Umbilical cord (tissue), 1 donor: ENCODE measurements at regions not wholly inside any gene's neighbourhood (a gene's known extent, or its start where the extent isn't known, plus 50 kb on each side); places are given as distances from the start of the nearest gene placed in this dataset.
A peak's percentile ranks its signal among the peaks of the same experiment; 100 is the strongest.

Source experiments
- DNase-seq: peaks from one replicate; pipeline ENCODE4 v3.0.0-alpha.2; 2015; ENCODE audit warnings: low spot score

- DNase-seq = no peak
These were observed 811.6 kb upstream of the INTU start for GRCh38 chr4:126821152-126821551.

GRCh38 chr4:126825083-126825482 lies 807.7 kb upstream of the INTU start:
- no peak for DNase-seq

GRCh38 chr4:126827669-126828068 lies 805.1 kb upstream of the INTU start:
- no peak for DNase-seq

- DNase-seq = no peak
These were observed 797.9 kb upstream of the INTU start for GRCh38 chr4:126834854-126835253.

GRCh38 chr4:126838941-126839679 lies 793.6 kb upstream of the INTU start:
- DNase-seq = peak; percentile 13

GRCh38 chr4:126843492-126844067 lies 789.2 kb upstream of the INTU start:
- DNase-seq = no peak

GRCh38 chr4:126850286-126850685 lies 782.5 kb upstream of the INTU start:
- DNase-seq = no peak

- DNase-seq = no peak
These were observed 781.4 kb upstream of the INTU start for GRCh38 chr4:126851391-126851790.

- DNase-seq = no peak
These were observed 779.0 kb upstream of the INTU start for GRCh38 chr4:126853715-126854114.

GRCh38 chr4:126856906-126857305 lies 775.9 kb upstream of the INTU start:
- no peak for DNase-seq

GRCh38 chr4:126859314-126859713 lies 773.4 kb upstream of the INTU start:
- no peak for DNase-seq

GRCh38 chr4:126859872-126860271 lies 772.9 kb upstream of the INTU start:
- DNase-seq = no peak

- no peak for DNase-seq
These were observed 772.4 kb upstream of the INTU start for GRCh38 chr4:126860308-126860707.

GRCh38 chr4:126869967-126870366 lies 762.8 kb upstream of the INTU start:
- DNase-seq = no peak

- DNase-seq = no peak
These were observed 760.9 kb upstream of the INTU start for GRCh38 chr4:126871810-126872209.

- DNase-seq = no peak
These were observed 758.2 kb upstream of the INTU start for GRCh38 chr4:126874533-126874932.

GRCh38 chr4:126888968-126889367 lies 743.8 kb upstream of the INTU start:
- no peak for DNase-seq

- DNase-seq = no peak
These were observed 742.4 kb upstream of the INTU start for GRCh38 chr4:126890383-126890782.

GRCh38 chr4:126890994-126891393 lies 741.8 kb upstream of the INTU start:
- DNase-seq = peak; percentile 34

- no peak for DNase-seq
These were observed 737.8 kb upstream of the INTU start for GRCh38 chr4:126894963-126895362.

- DNase-seq = no peak
These were observed 736.7 kb upstream of the INTU start for GRCh38 chr4:126895988-126896570.

- no peak for DNase-seq
These were observed 735.7 kb upstream of the INTU start for GRCh38 chr4:126897038-126897437.

- DNase-seq = no peak
These were observed 733.9 kb upstream of the INTU start for GRCh38 chr4:126898815-126899214.
